H9 (cell line): ENCODE measurements at regions not wholly inside any gene's neighbourhood (a gene's known extent, or its start where the extent isn't known, plus 50 kb on each side); places are given as distances from the start of the nearest gene placed in this dataset.

Experiments used
- DNase-seq: peaks from one replicate; pipeline ENCODE4 v3.0.0-alpha.2; 2017
- H2AFZ ChIP-seq: one replicate; pipeline ENCODE4 v1.6.1; 2013; ENCODE audit warnings: mild to moderate bottlenecking, low read length, control low read depth, moderate library complexity
- H2AK5ac ChIP-seq: 2 replicates; pipeline ENCODE4 v1.6.1; 2013; ENCODE audit warnings: low read length, control low read depth, mixed read lengths; ENCODE audit not compliant: insufficient read length
- H2BK120ac ChIP-seq: one replicate; pipeline ENCODE4 v1.6.1; 2013; ENCODE audit warnings: low read depth, mild to moderate bottlenecking, low read length, control low read depth, inconsistent platforms; ENCODE audit not compliant: poor library complexity, severe bottlenecking
- H2BK12ac ChIP-seq: 2 replicates; pipeline ENCODE4 v1.6.1; 2013; ENCODE audit warnings: low read length, control low read depth, mixed read lengths, low read depth; ENCODE audit not compliant: insufficient read length
- H2BK15ac ChIP-seq: 2 replicates; pipeline ENCODE4 v1.6.1; 2013; ENCODE audit warnings: low read depth, low read length, control low read depth
- H2BK20ac ChIP-seq: one replicate; pipeline ENCODE4 v1.6.1; 2013; ENCODE audit warnings: low read depth, mild to moderate bottlenecking, low read length, control low read depth, inconsistent platforms; ENCODE audit not compliant: poor library complexity, severe bottlenecking
- H2BK5ac ChIP-seq: 2 replicates; pipeline ENCODE4 v1.6.1; 2013; ENCODE audit warnings: low read length, control low read depth, mixed read lengths; ENCODE audit not compliant: insufficient read length
- H3K14ac ChIP-seq: 2 replicates; pipeline ENCODE4 v1.6.1; 2013; ENCODE audit warnings: low read length, control low read depth; ENCODE audit not compliant: insufficient read depth
- H3K18ac ChIP-seq: 2 replicates; pipeline ENCODE4 v1.6.1; 2013; ENCODE audit warnings: low read depth, mild to moderate bottlenecking, mixed read lengths, low read length, control low read depth; ENCODE audit not compliant: insufficient read length
- H3K23ac ChIP-seq: 2 replicates; pipeline ENCODE4 v1.6.1; 2013; ENCODE audit warnings: low read length, control low read depth, mixed read lengths, low read depth; ENCODE audit not compliant: insufficient read length
- H3K23me2 ChIP-seq: 2 replicates; pipeline ENCODE4 v1.6.1; 2013; ENCODE audit warnings: low read depth, mild to moderate bottlenecking, mixed read lengths, low read length, control low read depth; ENCODE audit not compliant: insufficient read length, poor library complexity, severe bottlenecking
- H3K27ac ChIP-seq: 2 replicates; pipeline ENCODE4 v1.5.1; 2013; ENCODE audit warnings: low read length, control low read depth, mixed read lengths, low read depth; ENCODE audit not compliant: insufficient read length
- H3K27me3 ChIP-seq: 2 replicates; pipeline ENCODE4 v1.6.1; 2013; ENCODE audit warnings: low read length, control low read depth, inconsistent platforms; ENCODE audit not compliant: insufficient read depth
- H3K4ac ChIP-seq: 2 replicates; pipeline ENCODE4 v1.6.1; 2013; ENCODE audit warnings: low read depth, mild to moderate bottlenecking, control low read depth, inconsistent platforms, low read length, moderate library complexity
- H3K4me1 ChIP-seq: 2 replicates; pipeline ENCODE4 v1.6.1; 2013; ENCODE audit warnings: low read length, control low read depth, inconsistent platforms; ENCODE audit not compliant: insufficient read depth
- H3K4me2 ChIP-seq: 2 replicates; pipeline ENCODE4 v1.6.1; 2013; ENCODE audit warnings: low read length, control low read depth, mixed read lengths; ENCODE audit not compliant: insufficient read length, insufficient read depth
- H3K56ac ChIP-seq: 2 replicates; pipeline ENCODE4 v1.6.1; 2013; ENCODE audit warnings: low read depth, mild to moderate bottlenecking, mixed read lengths, low read length, control low read depth; ENCODE audit not compliant: insufficient read length
- H3K79me1 ChIP-seq: 2 replicates; pipeline ENCODE4 v1.6.1; 2013; ENCODE audit warnings: low read depth, mild to moderate bottlenecking, moderate library complexity, low read length, control low read depth, inconsistent platforms; ENCODE audit not compliant: insufficient read depth, poor library complexity, severe bottlenecking
- H3K79me2 ChIP-seq: 2 replicates; pipeline ENCODE4 v1.6.1; 2013; ENCODE audit warnings: low read length, control low read depth, inconsistent platforms; ENCODE audit not compliant: insufficient read depth
- H3K9ac ChIP-seq: 2 replicates; pipeline ENCODE4 v1.6.1; 2013; ENCODE audit warnings: low read length, control low read depth, mixed read lengths; ENCODE audit not compliant: insufficient read length; ENCODE audit errors: extremely low read depth
- H3K9me3 ChIP-seq: one replicate; pipeline ENCODE4 v1.6.1; 2013; ENCODE audit warnings: low read depth, low read length, inconsistent platforms; ENCODE audit not compliant: control insufficient read depth
- H3T11ph ChIP-seq: one replicate; pipeline ENCODE4 v1.6.1; 2013; ENCODE audit warnings: mild to moderate bottlenecking, low read length, control low read depth, inconsistent platforms
- H4K20me1 ChIP-seq: one replicate; pipeline ENCODE4 v1.6.1; 2013; ENCODE audit not compliant: control insufficient read depth, insufficient read length, insufficient read depth
- H4K5ac ChIP-seq: 2 replicates; pipeline ENCODE4 v1.6.1; 2013; ENCODE audit warnings: low read depth, mild to moderate bottlenecking, mixed read lengths, low read length, control low read depth; ENCODE audit not compliant: insufficient read length
- H4K8ac ChIP-seq: replicated peaks from 2 replicates; pipeline ENCODE4 v1.6.1; 2013; ENCODE audit warnings: low read length, control low read depth, mixed read lengths, low read depth; ENCODE audit not compliant: insufficient read length
- H4K91ac ChIP-seq: 2 replicates; pipeline ENCODE4 v1.6.1; 2013; ENCODE audit warnings: low read depth, mild to moderate bottlenecking, moderate library complexity, mixed read lengths, low read length, control low read depth; ENCODE audit not compliant: insufficient read length
- H3K27ac Mint-ChIP-seq, 3 experiments: 2 replicates in 2 of 3; 3 replicates in 1 of 3; pipeline ENCODE4 v1.8.0; 2020 to 2021; ENCODE audit warnings: mixed read lengths in 3 of 3, mild to moderate bottlenecking in 1 of 3, moderate library complexity in 1 of 3
- H3K27me3 Mint-ChIP-seq: 2 replicates; pipeline ENCODE4 v1.8.0; 2021; ENCODE audit warnings: low read depth, mild to moderate bottlenecking, moderate library complexity, mixed read lengths
- H3K36me3 Mint-ChIP-seq, 3 experiments: 2 replicates in 2 of 3; 3 replicates in 1 of 3; pipeline ENCODE4 v1.8.0; 2020 to 2021; ENCODE audit warnings: low read depth in 3 of 3, mixed read lengths in 3 of 3; ENCODE audit not compliant: insufficient read depth in 1 of 3
- H3K4me1 Mint-ChIP-seq, 2 experiments: 2 replicates each; pipeline ENCODE4 v1.8.0; 2020; ENCODE audit warnings: mixed read lengths in 2 of 2
- H3K4me3 Mint-ChIP-seq, 2 experiments: 2 replicates in 1 of 2; 3 replicates in 1 of 2; pipeline ENCODE4 v1.8.0; 2020 to 2021; ENCODE audit warnings: mild to moderate bottlenecking in 2 of 2, mixed read lengths in 2 of 2, moderate library complexity in 1 of 2
- H3K9me3 Mint-ChIP-seq, 2 experiments: 2 replicates in 1 of 2; 3 replicates in 1 of 2; pipeline ENCODE4 v1.8.0; 2020; ENCODE audit warnings: mild to moderate bottlenecking in 2 of 2, mixed read lengths in 2 of 2, moderate library complexity in 1 of 2
- CTCF ChIP-seq: fragments of 200-600 bp; sonication (generic); conservative IDR thresholded peaks from 3 replicates; pipeline ENCODE4 v1.8.0; 2021; ENCODE audit warnings: antibody characterized with exemption, mild to moderate bottlenecking
- WGBS: extraction: QIAGEN DNeasy Blood & Tissue Kit; methylation state at CpG from one replicate; pipeline ENCODE4 v1.1.7; 2013; ENCODE audit warnings: missing lambda C conversion rate, low lambda C conversion rate, mixed read lengths; ENCODE audit not compliant: insufficient read length; ENCODE audit errors: extremely low coverage; 5-methylcytosine and 5-hydroxymethylcytosine counted together

- H3K18ac ChIP-seq: no peak overlapping the region
- no peaks in the 10 kb centered on the region for H3K9me3 ChIP-seq
- H2BK15ac ChIP-seq: no peak overlapping the region
- H3K9ac ChIP-seq: no peak overlapping the region
- no peak overlapping the region for H3K4me2 ChIP-seq
- no peak overlapping the region for H3K23ac ChIP-seq
- H3K27ac ChIP-seq: no peak overlapping the region
- Mint-ChIP-seq H3K9me3 (no peaks in the 10 kb centered on the region), H3K27ac (no peak overlapping the region), H3K4me3 (no peak overlapping the region), H3K27me3 (peaks cover 3% of the 10 kb centered on the region; the same call in 1 of the 2 replicates), H3K36me3 (no peaks in the 10 kb centered on the region), H3K4me1 (peaks cover 11 to 18% of the 10 kb centered on the region in 2 experiments)
- no peaks in the 10 kb centered on the region for H4K20me1 ChIP-seq
- no peak overlapping the region for H2BK12ac ChIP-seq
- H3K56ac ChIP-seq: no peak overlapping the region
- H2BK20ac ChIP-seq: no peak overlapping the region
- no peaks in the 10 kb centered on the region for H3K79me1 ChIP-seq
- no peak overlapping the region for H2BK120ac ChIP-seq
- no peak overlapping the region for H2AFZ ChIP-seq
- no peaks in the 10 kb centered on the region for H3K27me3 ChIP-seq
- no peak for DNase-seq
- H3K14ac ChIP-seq: no peak overlapping the region
- no peaks in the 10 kb centered on the region for H3K79me2 ChIP-seq
- no peak overlapping the region for H3K4ac ChIP-seq
- peaks cover 6% of the 10 kb centered on the region; the same call in 1 of the 2 replicates for H3K4me1 ChIP-seq
- H4K5ac ChIP-seq: no peak overlapping the region
- no peak overlapping the region for H2BK5ac ChIP-seq
- H3K23me2 ChIP-seq: no peaks in the 10 kb centered on the region
- no peak overlapping the region for H4K91ac ChIP-seq
- H3T11ph ChIP-seq: no peak overlapping the region
- no peak for TF ChIP-seq CTCF
- WGBS: no CpG with 5 or more reads among the region's 6 CpGs
- no peak overlapping the region for H2AK5ac ChIP-seq
- H4K8ac ChIP-seq: no peak overlapping the region
Measured at GRCh38 chr1:244173769-244174168, 122.7 kb downstream of the ZBTB18 start.
